NCI-H1436 treated with DMSO at 0.1 percent for 48 hours (cell line): ENCODE measurements at regions not wholly inside any gene's neighbourhood (a gene's known extent, or its start where the extent isn't known, plus 50 kb on each side); places are given as distances from the start of the nearest gene placed in this dataset.

ENCODE experiments used
- DNase-seq: peaks from one replicate; lab custom pipeline; 2025; lab: John Stamatoyannopoulos, UW

DNA sequence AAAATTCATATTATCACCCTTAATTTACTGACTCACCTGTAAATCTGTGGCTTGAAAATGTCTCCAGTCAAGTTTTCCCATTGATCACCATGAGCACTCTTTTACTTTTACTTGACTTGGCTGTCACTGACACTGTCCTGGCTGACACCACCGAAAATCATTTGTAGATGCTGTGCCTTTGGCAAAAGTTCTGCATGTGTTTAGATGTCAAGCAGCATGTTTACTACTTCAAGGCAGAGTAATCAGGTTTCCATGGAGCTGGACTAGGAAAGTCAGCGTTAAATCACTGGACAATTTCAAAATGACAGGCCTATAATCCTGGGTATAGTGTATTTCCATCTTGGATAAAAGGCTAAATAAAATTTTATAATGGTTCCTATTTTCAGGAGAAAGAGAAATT, 1530.6 kb upstream of the CDH6 start:
- DNase-seq: no peak

DNA sequence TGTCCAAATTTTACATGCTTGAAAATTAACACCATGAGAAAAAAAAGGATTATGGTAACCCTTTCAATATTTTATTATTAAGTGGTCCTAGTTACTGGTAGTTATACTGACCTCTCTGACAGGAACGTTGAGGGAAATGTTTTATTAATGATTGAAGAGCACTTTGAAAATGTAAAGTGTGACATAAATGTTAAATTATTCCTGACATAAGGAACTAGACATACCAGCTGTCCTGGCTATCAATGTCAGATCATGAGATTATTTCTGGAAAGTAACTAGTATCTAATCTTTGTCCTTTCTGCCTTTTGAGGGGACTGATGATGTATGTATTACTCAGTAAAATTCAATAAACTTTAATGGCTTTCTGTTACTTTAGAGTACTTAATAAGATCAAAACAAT, 1538.5 kb upstream of the CDH6 start:
- DNase-seq: no peak

DNA sequence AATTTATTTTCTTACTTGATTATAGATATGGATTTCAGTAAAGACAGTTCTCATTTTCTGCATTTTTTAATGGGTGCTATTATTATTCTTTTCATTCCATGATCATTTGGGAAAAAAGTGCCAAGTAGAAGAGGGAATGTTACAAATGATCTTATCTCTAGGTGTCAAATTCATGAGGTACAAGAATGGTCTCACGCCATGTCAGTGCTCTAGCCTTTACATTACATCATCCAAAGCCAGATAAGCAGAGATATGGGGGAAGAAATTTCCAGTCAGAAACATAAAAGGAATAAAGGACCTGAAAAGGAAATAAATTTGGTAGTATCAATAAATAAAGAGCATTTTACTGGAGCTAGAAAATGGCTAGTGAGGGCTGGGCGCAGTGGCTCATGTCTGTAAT, 1544.2 kb upstream of the CDH6 start:
- no peak for DNase-seq

- no peak for DNase-seq
Measured at GRCh38 chr5:29642601-29643000, 1550.9 kb upstream of the CDH6 start.

- DNase-seq: no peak
Measured at GRCh38 chr5:29614206-29614605, 1579.3 kb upstream of the CDH6 start.

- DNase-seq: no peak
Measured at GRCh38 chr5:29588236-29588635, 1605.2 kb upstream of the CDH6 start.

GRCh38 chr5:29587832-29588231, 1605.7 kb upstream of the CDH6 start:
- no peak for DNase-seq

GRCh38 chr5:29568028-29568427, 1625.5 kb upstream of the CDH6 start:
- no peak for DNase-seq

GRCh38 chr5:29561564-29561963, 1631.9 kb upstream of the CDH6 start:
- no peak for DNase-seq

DNA sequence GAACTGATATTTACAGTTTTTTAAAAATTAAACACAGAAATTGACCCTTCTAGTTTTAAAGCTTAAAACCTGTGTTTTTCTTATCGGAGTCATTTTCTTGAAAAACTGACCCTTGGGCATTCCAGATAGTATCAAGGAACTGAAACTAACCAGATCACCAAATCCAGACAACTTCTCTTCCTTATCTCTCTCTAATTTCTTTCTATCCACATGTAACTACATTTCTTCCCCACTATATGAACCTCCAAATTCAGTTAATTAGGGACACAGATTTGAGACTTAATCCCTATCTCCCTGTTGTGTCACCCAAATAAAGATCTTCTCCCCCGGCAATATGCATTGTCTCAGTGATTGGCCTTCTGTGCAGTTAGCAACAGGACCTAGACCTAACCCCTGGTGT, 1643.0 kb upstream of the CDH6 start:
- no peak for DNase-seq

- no peak for DNase-seq
Measured at GRCh38 chr5:29548262-29548661, 1645.2 kb upstream of the CDH6 start.

DNA sequence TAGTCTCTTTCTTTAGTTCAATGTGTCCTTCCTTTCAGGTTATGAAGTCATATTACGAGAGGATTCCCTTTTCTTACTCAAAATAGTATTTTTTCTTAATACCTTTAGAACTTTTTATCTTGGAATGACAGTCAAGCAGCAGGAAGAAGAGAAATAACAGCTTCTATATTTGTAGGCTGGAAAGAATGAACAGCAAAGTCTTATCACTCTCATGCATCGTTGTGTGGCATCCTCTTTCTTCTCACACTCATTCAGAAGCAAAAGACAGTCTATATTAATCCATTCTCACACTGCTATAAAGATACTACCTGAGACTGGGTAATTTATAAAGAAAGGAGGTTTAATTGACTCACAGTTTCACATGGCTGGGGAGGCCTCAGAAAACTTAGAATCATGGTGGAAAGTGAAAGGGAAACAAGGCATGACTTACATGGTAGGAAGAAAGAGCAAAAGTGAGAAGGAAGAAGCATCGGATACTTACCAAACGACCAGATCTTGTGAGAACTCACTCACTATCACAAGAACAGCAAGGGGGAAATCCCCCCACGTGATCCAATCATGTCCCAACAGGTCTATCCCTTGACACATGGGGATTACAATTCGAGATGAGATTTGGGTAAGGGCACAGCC, 1646.1 kb upstream of the CDH6 start:
- no peak for DNase-seq

GRCh38 chr5:29543501-29543900, 1650.0 kb upstream of the CDH6 start:
- no peak for DNase-seq

DNA sequence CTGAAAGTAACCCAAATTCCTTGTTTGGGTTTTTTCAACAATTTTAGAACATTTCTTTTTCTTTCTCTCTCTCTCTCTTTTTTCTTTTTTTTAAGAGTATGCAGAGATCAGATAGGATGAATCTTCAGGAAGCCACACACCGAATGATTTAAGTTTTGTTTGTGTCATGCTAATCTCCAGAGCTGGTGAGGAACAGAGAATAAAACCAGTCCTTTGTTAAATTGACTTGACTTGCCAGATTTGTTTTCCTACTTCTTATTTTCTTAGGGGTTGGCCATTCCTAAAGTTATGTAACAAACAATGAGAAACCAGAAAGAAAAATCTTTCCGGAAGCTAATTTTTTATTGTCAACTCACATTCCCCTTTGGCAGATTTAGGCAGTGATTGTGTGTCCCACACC, 1669.3 kb upstream of the CDH6 start:
- no peak for DNase-seq

GRCh38 chr5:29518176-29518575, 1675.3 kb upstream of the CDH6 start:
- DNase-seq: no peak

DNA sequence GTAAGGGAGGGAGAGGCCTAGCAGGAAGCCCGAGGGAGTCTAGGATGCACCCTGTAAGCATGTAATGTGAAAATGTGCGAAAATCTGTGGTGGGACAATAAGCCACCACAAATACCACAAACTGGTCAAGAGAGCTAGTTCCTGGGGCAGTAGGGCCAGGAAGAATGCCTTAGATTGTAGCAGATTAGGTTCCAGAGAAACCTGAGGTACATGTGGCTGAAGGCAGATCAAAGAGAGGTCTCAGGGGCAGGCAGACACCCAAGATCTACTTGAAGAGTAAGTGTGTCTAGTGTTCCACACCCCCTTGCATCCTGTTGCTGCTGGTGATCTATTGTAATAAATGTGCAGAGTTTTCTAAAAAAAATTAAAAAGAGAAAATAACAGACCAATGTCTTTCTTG, 1677.3 kb upstream of the CDH6 start:
- no peak for DNase-seq

GRCh38 chr5:29508131-29508530, 1685.4 kb upstream of the CDH6 start:
- no peak for DNase-seq

DNA sequence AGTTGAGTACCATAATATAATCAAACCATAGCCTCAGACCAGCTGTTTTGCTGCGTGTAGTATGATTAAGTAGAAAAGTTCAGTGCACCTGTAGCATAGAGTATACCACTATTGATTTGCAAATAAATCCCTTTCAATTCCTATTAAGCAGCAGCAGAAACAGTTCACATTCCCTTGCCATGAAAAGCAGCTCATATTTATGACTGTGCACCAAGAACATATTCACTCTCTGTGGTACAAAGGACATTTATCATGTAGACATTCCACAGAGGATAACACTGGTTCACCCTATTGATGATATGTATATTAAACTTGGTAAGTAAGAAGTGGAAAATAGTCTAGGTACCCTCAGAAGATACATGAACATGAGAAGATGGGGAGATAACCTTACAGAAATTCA, 1689.1 kb upstream of the CDH6 start:
- DNase-seq: no peak

DNA sequence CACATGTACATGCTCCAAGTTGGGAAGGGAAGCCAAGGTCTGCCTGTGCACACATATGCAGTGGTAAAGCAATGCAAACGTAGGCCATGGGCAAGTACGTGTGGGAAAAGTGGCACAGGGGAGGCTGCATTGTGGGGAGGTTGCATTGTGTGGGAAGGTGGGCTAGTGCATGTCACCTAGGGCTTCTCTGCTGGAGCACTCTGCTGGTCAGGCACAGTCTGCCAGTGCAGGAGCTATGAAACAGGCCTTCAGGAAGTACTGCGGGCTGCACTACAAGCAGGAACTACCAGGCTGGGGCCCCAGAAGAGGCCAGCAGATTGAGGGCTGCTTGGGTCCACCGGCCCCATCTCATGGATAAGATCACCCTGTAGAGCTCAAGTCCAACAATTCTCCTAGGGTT, 1694.6 kb upstream of the CDH6 start:
- no peak for DNase-seq

GRCh38 chr5:29498412-29498811, 1695.1 kb upstream of the CDH6 start:
- DNase-seq: no peak

DNA sequence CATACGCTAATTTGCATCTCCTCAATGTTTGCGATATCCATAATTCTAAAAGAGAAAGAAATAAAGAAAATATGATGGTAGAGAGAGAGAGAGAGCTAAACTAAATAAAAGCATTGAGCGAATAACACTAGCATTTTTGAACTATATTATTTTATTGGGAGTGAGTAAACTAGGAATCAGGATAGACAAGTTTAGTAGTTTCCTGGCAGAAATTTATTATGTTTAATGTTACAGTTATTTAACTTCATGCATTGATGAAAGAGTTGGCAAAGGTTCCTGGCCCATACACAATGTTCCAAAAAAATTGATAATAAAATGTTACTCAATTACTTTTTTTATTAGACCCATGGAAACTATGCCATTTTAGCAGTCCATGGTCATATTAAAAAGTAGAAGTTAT, 1708.2 kb upstream of the CDH6 start:
- no peak for DNase-seq

GRCh38 chr5:29469581-29469980, 1723.9 kb upstream of the CDH6 start:
- no peak for DNase-seq

DNA sequence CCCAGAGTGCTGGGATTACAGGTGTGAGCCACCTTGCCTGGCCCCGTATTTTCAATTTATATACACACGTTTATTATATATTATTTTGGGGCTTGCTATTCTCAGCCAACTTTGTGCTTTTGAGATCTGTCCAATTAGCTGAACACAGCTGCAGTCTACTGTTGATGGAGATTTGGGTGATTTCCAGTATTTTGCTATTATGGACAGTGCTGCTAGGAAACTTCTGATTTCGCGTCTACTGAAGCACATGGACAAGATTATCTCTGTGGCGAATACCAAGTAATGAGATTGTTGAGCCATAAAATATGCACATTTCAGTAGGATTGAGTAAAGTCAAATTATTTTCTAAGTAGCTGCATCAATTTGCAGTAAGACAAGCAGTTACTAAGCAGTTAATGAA, 1731.2 kb upstream of the CDH6 start:
- DNase-seq: no peak

GRCh38 chr5:29460971-29461559, 1732.4 kb upstream of the CDH6 start:
- DNase-seq: no peak
